Neuronal stem cell (in vitro differentiated cells): ENCODE measurements at regions not wholly inside any gene's neighbourhood (a gene's known extent, or its start where the extent isn't known, plus 50 kb on each side); places are given as distances from the start of the nearest gene placed in this dataset.

Experiments
- DNase-seq: peaks from one replicate; pipeline ENCODE4 v3.0.0-alpha.2; 2013; ENCODE audit warnings: low spot score
- H2AFZ ChIP-seq: one replicate; pipeline ENCODE4 v1.6.1; 2013; ENCODE audit warnings: mild to moderate bottlenecking, low read length, inconsistent platforms
- H2AK5ac ChIP-seq: 2 replicates; pipeline ENCODE4 v1.6.1; 2013; ENCODE audit warnings: low read depth, mild to moderate bottlenecking, inconsistent platforms, low read length, moderate library complexity, mixed read lengths
- H2BK120ac ChIP-seq: 2 replicates; pipeline ENCODE4 v1.6.1; 2013; ENCODE audit warnings: low read depth, mild to moderate bottlenecking, inconsistent platforms, low read length, moderate library complexity, mixed read lengths
- H2BK12ac ChIP-seq: one replicate; pipeline ENCODE4 v1.6.1; 2013; ENCODE audit warnings: low read length, inconsistent platforms
- H2BK15ac ChIP-seq: 2 replicates; pipeline ENCODE4 v1.6.1; 2013; ENCODE audit warnings: mild to moderate bottlenecking, low read length, inconsistent platforms, mixed read lengths
- H2BK5ac ChIP-seq: one replicate; pipeline ENCODE4 v1.6.1; 2013; ENCODE audit warnings: inconsistent platforms, mild to moderate bottlenecking, low read length, moderate library complexity
- H3K14ac ChIP-seq: one replicate; pipeline ENCODE4 v1.6.1; 2013; ENCODE audit warnings: low read length, inconsistent platforms
- H3K18ac ChIP-seq: 2 replicates; pipeline ENCODE4 v1.6.1; 2013; ENCODE audit warnings: low read length, inconsistent platforms
- H3K23ac ChIP-seq: 2 replicates; pipeline ENCODE4 v1.6.1; 2013; ENCODE audit warnings: low read depth, mild to moderate bottlenecking, mixed read lengths, low read length, inconsistent platforms; ENCODE audit not compliant: poor library complexity
- H3K27ac ChIP-seq: replicated peaks from 3 replicates; pipeline ENCODE4 v1.5.1; 2013; ENCODE audit warnings: low read length, inconsistent platforms
- H3K27me3 ChIP-seq, 3 experiments: 2 replicates each; pipeline ENCODE4 v1.6.1; 2013; ENCODE audit warnings: low read length in 3 of 3, mild to moderate bottlenecking in 2 of 3, inconsistent platforms in 1 of 3, low read depth in 1 of 3, mixed read lengths in 1 of 3, moderate library complexity in 1 of 3; ENCODE audit not compliant: control insufficient read depth in 3 of 3, insufficient read depth in 3 of 3
- H3K36me3 ChIP-seq, 2 donors: replicated peaks in 1 of 2; 2 replicates each; pipeline ENCODE4 v1.6.1; 2013; ENCODE audit warnings: low read length in 2 of 2; ENCODE audit not compliant: control insufficient read depth in 2 of 2, insufficient read depth in 2 of 2
- H3K4ac ChIP-seq: 2 replicates; pipeline ENCODE4 v1.6.1; 2013; ENCODE audit warnings: inconsistent platforms, mild to moderate bottlenecking, low read length, moderate library complexity
- H3K4me1 ChIP-seq, 2 donors: 1 replicate in 1 of 2; 2 replicates in 1 of 2; pipeline ENCODE4 v1.6.1; 2013; ENCODE audit warnings: low read length in 2 of 2, low read depth in 1 of 2; ENCODE audit not compliant: control insufficient read depth in 2 of 2, insufficient read depth in 1 of 2
- H3K4me2 ChIP-seq: one replicate; pipeline ENCODE4 v1.6.1; 2013; ENCODE audit warnings: mild to moderate bottlenecking, low read length, inconsistent platforms; ENCODE audit not compliant: insufficient read depth, poor library complexity, severe bottlenecking
- H3K4me3 ChIP-seq, 2 donors: 2 replicates each; pipeline ENCODE4 v1.5.1; 2013; ENCODE audit warnings: low read length in 2 of 2, mild to moderate bottlenecking in 2 of 2, inconsistent platforms in 1 of 2, moderate library complexity in 1 of 2
- H3K79me1 ChIP-seq: one replicate; pipeline ENCODE4 v1.6.1; 2013; ENCODE audit warnings: low read depth, mild to moderate bottlenecking, inconsistent platforms, low read length, moderate library complexity
- H3K9ac ChIP-seq: one replicate; pipeline ENCODE4 v1.6.1; 2013; ENCODE audit warnings: mild to moderate bottlenecking, low read depth, low read length, inconsistent platforms; ENCODE audit not compliant: poor library complexity
- H3K9me3 ChIP-seq, 2 donors: replicated peaks in 1 of 2; 2 replicates each; pipeline versions ENCODE3 to v1.6.1; 2013; ENCODE audit warnings: low read length in 2 of 2, mild to moderate bottlenecking in 2 of 2, inconsistent platforms in 1 of 2, low read depth in 1 of 2, mixed read lengths in 1 of 2, moderate library complexity in 1 of 2; ENCODE audit not compliant: control insufficient read depth in 2 of 2, insufficient read depth in 1 of 2
- H4K8ac ChIP-seq: one replicate; pipeline ENCODE4 v1.6.1; 2013; ENCODE audit warnings: low read depth, mild to moderate bottlenecking, inconsistent platforms, low read length, moderate library complexity
- H4K91ac ChIP-seq: one replicate; pipeline ENCODE4 v1.6.1; 2013; ENCODE audit warnings: low read length, low read depth, mild to moderate bottlenecking, inconsistent platforms; ENCODE audit not compliant: poor library complexity
- WGBS, 2 donors: extraction: QIAGEN DNeasy Blood & Tissue Kit; methylation state at CpG; one replicate each; pipeline ENCODE4 v1.1.7; 2013; ENCODE audit warnings: missing lambda C conversion rate in 2 of 2, mixed read lengths in 1 of 2; ENCODE audit not compliant: insufficient read length in 2 of 2, insufficient replicate concordance in 1 of 2; ENCODE audit errors: extremely low coverage in 2 of 2; 5-methylcytosine and 5-hydroxymethylcytosine counted together

- no peak overlapping the region for H3K4ac ChIP-seq
- H2BK12ac ChIP-seq, result no peak overlapping the region
- H3K27ac ChIP-seq, result no peak overlapping the region
- no peak overlapping the region for H4K8ac ChIP-seq
- H3K4me3 ChIP-seq, result no peak overlapping the region
- H3K23ac ChIP-seq, result no peak overlapping the region
- H3K14ac ChIP-seq, result no peak overlapping the region
- H2AFZ ChIP-seq, result no peak overlapping the region
- H2BK15ac ChIP-seq, result no peak overlapping the region
- WGBS, 2 donors, result no CpG with 5 or more reads among the region's 5 CpGs
- H3K4me2 ChIP-seq, result no peak overlapping the region
- H3K79me1 ChIP-seq, result no peaks in the 10 kb centered on the region
- no peak overlapping the region for H2AK5ac ChIP-seq
- no peak overlapping the region for H4K91ac ChIP-seq
- no peaks in the 10 kb centered on the region for H3K27me3 ChIP-seq
- no peak for DNase-seq
- H2BK120ac ChIP-seq, result no peak overlapping the region
- H3K18ac ChIP-seq, result no peak overlapping the region
- no peaks in the 10 kb centered on the region for H3K36me3 ChIP-seq
- H3K9ac ChIP-seq, result no peak overlapping the region
- no peaks in the 10 kb centered on the region for H3K4me1 ChIP-seq
- no peak overlapping the region for H2BK5ac ChIP-seq
- no peaks in the 10 kb centered on the region for H3K9me3 ChIP-seq
Observed at GRCh38 chr5:44907396-44907795, 98.6 kb downstream of the MRPS30 start.

GRCh38 chr5:44909004-44909403 lies 100.3 kb downstream of the MRPS30 start:
- DNase-seq, result no peak
- no peaks in the 10 kb centered on the region for H3K79me1 ChIP-seq
- H3K14ac ChIP-seq, result no peak overlapping the region
- H3K27me3 ChIP-seq, result peaks cover 0 to 2% (median 0%) of the 10 kb centered on the region in 3 experiments
- no peak overlapping the region for H2AFZ ChIP-seq
- H2BK15ac ChIP-seq, result no peak overlapping the region
- H4K91ac ChIP-seq, result no peak overlapping the region
- no peaks in the 10 kb centered on the region for H3K9me3 ChIP-seq
- H3K27ac ChIP-seq, result no peak overlapping the region
- H2BK120ac ChIP-seq, result no peak overlapping the region
- H3K9ac ChIP-seq, result no peak overlapping the region
- H2AK5ac ChIP-seq, result no peak overlapping the region
- H3K23ac ChIP-seq, result no peak overlapping the region
- H3K4me2 ChIP-seq, result no peak overlapping the region
- no peak overlapping the region for H3K18ac ChIP-seq
- no peak overlapping the region for H3K4me3 ChIP-seq
- no peak overlapping the region for H2BK5ac ChIP-seq
- no peak overlapping the region for H3K4ac ChIP-seq
- H3K36me3 ChIP-seq, result no peaks in the 10 kb centered on the region
- H3K4me1 ChIP-seq, result no peaks in the 10 kb centered on the region
- no CpG with 5 or more reads among the region's 1 CpG for WGBS, 2 donors
- no peak overlapping the region for H4K8ac ChIP-seq
- no peak overlapping the region for H2BK12ac ChIP-seq

GRCh38 chr5:44911501-44911900 lies 102.8 kb downstream of the MRPS30 start:
- whole genome bisulfite sequencing, 2 donors, result no CpG with 5 or more reads among the region's 1 CpG

GRCh38 chr5:44914221-44914620 lies 105.5 kb downstream of the MRPS30 start:
- Histone ChIP-seq H3K18ac (no peak overlapping the region), H2BK5ac (no peak overlapping the region), H2AK5ac (no peak overlapping the region), H3K4me1 (no peaks in the 10 kb centered on the region), H3K27me3 (peaks cover 0 to 2% (median 0%) of the 10 kb centered on the region in 3 experiments), H2BK15ac (no peak overlapping the region), H3K4me3 (no peak overlapping the region), H2BK12ac (no peak overlapping the region), H3K27ac (no peak overlapping the region), H3K9me3 (no peaks in the 10 kb centered on the region), H3K14ac (no peak overlapping the region), H3K4ac (no peak overlapping the region), H3K4me2 (no peak overlapping the region), H3K36me3 (no peaks in the 10 kb centered on the region), H4K91ac (no peak overlapping the region), H3K23ac (no peak overlapping the region), H2AFZ (no peak overlapping the region), H3K9ac (no peak overlapping the region), H4K8ac (no peak overlapping the region), H2BK120ac (no peak overlapping the region), H3K79me1 (no peaks in the 10 kb centered on the region)
- no CpG with 5 or more reads among the region's 2 CpGs for WGBS, 2 donors
- DNase-seq, result no peak

More at GRCh38 chr5:44911501-44911900, 102.8 kb downstream of the MRPS30 start:
- Histone ChIP-seq H3K27me3 (peaks cover 0 to 2% (median 0%) of the 10 kb centered on the region in 3 experiments), H3K4me1 (no peaks in the 10 kb centered on the region), H3K23ac (no peak overlapping the region), H2AK5ac (no peak overlapping the region), H3K4me3 (no peak overlapping the region), H3K36me3 (no peaks in the 10 kb centered on the region), H4K91ac (no peak overlapping the region), H2BK5ac (no peak overlapping the region), H2BK120ac (no peak overlapping the region), H3K79me1 (no peaks in the 10 kb centered on the region), H4K8ac (no peak overlapping the region), H3K18ac (no peak overlapping the region), H2BK15ac (no peak overlapping the region), H3K9me3 (no peaks in the 10 kb centered on the region), H2BK12ac (no peak overlapping the region), H3K14ac (no peak overlapping the region), H3K4me2 (no peak overlapping the region), H3K9ac (no peak overlapping the region), H3K4ac (no peak overlapping the region), H3K27ac (no peak overlapping the region), H2AFZ (no peak overlapping the region)
- no peak for DNase-seq
